NCI-H1105 treated with DMSO at 0.1 percent for 48 hours (cell line): ENCODE measurements at regions not wholly inside any gene's neighbourhood (a gene's known extent, or its start where the extent isn't known, plus 50 kb on each side); places are given as distances from the start of the nearest gene placed in this dataset.
"Not testable (repeated sequence)": the region's sequence is repeated elsewhere in the genome, so short reads cannot be mapped to it uniquely, and the experiment has no call there.

ENCODE experiments used
- DNase-seq: peaks from one replicate; lab custom pipeline; 2025; lab: John Stamatoyannopoulos, UW

GRCh38 chr5:104353371-104353770 lies 790.8 kb upstream of the NUDT12 start:
- no peak for DNase-seq

DNA sequence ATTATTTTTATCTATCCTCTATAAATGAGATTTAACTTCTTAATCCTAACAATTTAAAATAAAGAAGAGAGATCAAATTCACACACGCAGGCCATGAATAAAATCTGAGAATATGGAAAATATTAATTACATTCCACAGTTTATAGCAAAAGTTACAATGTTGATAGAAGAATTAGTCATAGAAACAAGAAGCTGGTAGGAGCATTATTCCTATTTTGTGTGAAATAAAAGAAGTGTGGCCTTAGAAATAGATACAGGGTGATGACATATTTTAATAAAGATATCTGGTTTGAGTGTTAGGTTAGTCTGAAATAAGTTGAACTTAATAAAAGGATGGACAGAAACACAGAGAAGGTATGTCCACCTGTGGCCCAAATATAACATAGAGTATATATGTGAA lies 790.4 kb upstream of the NUDT12 start:
- no peak for DNase-seq

DNA sequence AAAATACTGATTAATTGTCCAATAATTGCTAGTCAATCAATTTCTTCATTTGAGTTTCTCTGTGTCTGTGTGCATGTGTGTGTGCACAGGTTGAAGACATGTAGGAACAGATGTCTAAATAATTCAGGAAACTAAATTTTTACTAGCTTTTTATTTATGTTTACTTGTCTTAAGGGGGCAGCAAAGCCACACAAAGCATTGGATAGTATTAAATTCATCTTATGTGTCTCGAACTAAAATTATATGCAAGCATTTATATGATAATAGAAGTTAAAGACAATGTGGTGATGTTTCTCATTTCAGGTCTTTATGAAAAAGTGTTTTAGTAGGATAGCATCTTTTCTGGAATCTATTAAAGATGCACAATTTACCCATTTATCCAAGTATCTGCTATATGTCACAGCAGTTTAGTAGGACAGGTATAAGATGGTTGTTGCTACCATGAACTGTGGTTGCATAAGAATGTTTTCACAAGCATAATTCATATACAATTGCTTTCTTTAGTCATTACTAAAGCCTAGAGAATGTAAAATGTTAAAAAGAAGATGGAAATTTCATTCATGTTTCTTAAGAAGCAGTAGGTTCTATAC lies 784.6 kb upstream of the NUDT12 start:
- peak; percentile 26 for DNase-seq

- DNase-seq = no peak
These were observed 782.8 kb upstream of the NUDT12 start for GRCh38 chr5:104345222-104346016.

GRCh38 chr5:104344809-104345208 lies 782.2 kb upstream of the NUDT12 start:
- DNase-seq = no peak

- DNase-seq = no peak
These were observed 765.2 kb upstream of the NUDT12 start for GRCh38 chr5:104327801-104328200.

- no peak for DNase-seq
These were observed 764.4 kb upstream of the NUDT12 start for GRCh38 chr5:104326966-104327365.

GRCh38 chr5:104325356-104325755 lies 762.8 kb upstream of the NUDT12 start:
- no peak for DNase-seq

DNA sequence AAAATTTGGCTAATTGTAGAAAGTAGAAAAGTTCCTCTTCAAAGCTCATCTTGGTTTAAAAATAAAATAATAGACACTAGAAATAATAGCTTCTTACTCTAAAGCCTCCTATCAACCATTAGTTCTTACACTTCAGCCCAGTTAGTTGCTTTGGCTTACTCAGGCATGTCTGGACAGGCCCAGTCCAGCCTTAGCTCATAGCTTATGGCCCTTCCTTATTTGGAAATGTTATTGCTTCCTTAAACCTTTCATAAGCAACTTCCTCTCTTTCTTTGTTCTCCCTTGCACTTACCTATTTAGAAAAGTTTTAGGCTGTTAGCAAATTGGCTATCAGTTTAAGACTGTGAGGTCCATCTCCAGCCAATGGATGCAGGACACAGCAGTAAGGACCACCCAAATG lies 754.1 kb upstream of the NUDT12 start:
- not testable (repeated sequence) for DNase-seq

DNA sequence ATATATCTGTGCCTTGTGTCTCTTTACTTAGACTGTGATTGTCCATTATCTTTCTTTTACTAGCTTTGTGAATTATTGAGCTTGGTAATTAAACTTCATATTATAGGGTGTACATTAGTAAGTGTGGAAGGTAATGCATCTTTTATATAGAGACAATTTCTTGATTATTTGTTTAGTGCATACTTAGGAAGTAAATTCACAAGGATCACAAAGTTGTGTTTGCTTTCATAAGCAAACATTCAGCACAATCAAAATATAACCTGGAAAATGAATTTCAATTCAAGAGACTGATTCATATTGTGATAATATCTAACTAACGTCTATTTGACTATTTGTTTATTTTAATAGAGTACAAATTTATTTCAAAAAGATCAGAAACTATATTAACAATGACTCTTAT lies 749.9 kb upstream of the NUDT12 start:
- DNase-seq = peak; percentile 8

- DNase-seq = no peak
These were observed 743.0 kb upstream of the NUDT12 start for GRCh38 chr5:104305602-104306001.

- no peak for DNase-seq
These were observed 737.6 kb upstream of the NUDT12 start for GRCh38 chr5:104299998-104300706.

- DNase-seq = no peak
These were observed 735.9 kb upstream of the NUDT12 start for GRCh38 chr5:104298518-104298917.

- DNase-seq = no peak
These were observed 734.5 kb upstream of the NUDT12 start for GRCh38 chr5:104297076-104297475.

DNA sequence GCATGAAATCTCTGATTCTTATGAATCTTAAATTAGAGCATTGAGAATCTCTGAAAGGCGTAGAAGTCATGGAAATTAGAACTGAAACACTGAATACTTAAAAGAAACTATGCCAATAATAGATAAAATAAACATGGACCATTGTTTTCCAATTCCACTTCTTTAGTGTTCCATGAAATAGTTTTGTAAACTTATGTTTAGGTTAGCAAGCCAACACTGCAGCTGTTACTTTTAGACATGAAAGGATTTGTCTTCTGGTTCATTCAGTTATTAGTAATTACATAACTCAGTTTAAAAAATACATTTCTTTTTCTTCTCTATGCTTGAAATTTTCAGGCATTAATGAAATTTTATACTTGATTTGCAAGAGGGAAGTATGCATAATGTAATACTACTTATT lies 733.4 kb upstream of the NUDT12 start:
- DNase-seq = no peak

DNA sequence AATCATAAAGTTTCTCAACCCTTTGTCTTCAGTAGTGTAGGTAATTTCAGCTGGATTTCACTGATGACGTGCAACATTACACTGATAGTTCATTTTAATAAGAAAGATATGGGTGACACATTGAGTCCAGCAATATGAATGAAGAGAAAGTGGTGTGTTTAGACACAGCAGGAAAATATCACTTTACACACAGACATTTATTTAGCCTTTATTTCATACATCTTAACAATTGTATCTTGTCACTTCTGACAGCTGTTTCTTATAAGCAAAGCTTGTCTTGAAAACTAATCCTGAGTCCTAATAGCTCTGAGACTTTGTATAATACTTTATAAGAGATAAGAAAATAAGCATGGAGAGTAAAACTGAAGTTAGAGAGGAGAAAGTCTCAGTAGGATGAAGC lies 720.5 kb upstream of the NUDT12 start:
- DNase-seq = no peak

DNA sequence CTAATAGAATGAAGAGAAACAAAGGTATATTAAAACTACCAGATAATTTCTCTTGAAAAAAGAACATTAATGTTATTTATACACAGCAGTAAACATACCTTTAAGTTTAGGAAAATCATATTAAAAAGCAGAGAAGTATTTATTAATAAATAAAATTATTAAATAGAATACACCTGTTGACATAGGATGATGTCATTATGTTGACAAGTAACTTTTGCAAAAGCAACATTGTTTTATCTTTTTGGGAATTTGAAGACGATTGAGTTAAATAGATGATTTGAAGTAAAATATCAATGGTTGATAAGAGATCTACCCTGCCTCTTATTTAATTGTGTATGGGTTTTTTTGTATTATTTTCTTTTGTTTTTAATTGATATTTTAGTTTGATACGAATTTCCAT lies 711.1 kb upstream of the NUDT12 start:
- DNase-seq = no peak

DNA sequence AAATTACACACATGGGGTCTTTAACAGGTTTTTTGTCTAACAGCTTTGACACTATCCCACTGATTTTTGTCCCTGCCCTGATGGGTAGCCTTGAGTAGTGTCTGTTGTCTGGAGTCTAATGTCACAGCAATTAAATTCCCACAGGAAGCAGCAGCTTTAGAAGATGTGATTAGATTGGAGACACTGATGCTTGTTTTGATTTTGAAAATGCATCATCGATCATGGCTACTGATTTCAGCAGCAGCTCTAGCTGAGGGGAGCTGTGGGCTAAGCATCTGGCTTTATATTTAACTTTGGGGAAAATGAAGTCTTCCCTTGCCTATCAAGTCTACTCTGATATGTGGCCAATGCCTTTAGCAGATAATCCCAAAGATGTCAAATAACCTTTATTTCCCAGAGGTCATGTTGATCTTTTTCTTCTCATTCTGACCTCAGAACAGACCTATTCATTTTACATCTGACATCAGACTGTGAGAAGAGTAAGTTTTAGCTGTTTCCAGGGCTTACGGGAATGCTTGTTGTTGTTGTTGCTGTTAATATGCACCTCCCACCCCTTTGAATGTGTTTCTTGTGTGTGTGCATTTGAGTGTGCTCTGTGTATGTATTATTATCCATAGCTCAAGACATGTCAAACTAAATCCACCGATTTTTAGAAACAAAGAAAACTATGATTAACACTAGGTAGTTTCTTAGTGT lies 704.9 kb upstream of the NUDT12 start:
- DNase-seq = no peak

DNA sequence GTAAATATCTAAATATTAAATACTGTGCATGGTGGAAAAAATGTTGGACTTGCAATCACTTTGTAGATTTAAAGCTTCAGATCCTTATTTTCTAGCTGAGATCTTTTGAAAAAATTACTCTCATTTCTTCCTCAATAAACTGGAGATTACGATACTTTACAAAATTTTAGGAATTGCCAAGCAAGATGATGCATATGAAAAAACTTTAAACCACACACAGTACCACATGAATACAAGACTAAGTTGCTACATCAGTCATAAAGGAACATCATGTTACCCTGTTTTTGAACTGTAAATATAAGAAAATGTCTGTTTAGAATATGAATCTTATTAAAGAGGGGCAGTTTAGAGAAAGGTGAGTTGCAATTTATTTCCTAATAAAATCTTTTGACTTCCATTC lies 703.6 kb upstream of the NUDT12 start:
- DNase-seq = no peak

DNA sequence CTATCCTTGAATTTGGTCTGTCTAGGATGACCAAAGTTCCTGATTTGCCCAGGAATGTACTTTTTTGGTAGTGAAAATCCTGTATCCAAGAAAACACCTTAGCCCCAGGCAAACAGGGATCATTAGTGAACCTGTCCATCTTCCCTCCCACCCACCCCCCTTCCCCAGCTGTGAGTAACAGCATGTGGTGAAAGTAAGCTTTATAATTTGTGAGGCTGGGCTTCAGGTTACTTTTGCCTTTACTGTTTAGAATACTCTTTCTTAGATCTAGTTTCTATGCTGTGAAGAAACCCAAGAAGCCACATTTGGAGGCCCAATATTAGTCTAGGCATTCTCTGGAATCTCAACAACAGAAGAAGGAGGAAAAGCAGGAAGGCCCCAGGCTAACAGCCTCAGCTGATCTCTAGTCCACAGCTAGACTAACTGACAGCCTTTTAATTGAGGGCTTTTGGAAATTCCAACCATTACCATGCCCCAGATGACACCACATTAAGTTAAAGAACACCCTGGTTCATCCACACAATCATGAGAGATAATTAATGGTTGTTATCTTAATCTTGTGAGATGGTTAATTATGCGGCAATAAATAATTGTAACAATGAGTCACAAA lies 703.0 kb upstream of the NUDT12 start:
- DNase-seq = no peak

- no peak for DNase-seq
These were observed 684.7 kb upstream of the NUDT12 start for GRCh38 chr5:104247260-104247659.

- DNase-seq = peak; percentile 60
These were observed 678.5 kb upstream of the NUDT12 start for GRCh38 chr5:104241046-104241445.
